ENCODE measurements at regions not wholly inside any gene's neighbourhood (a gene's known extent, or its start where the extent isn't known, plus 50 kb on each side); places are given as distances from the start of the nearest gene placed in this dataset.

DNA sequence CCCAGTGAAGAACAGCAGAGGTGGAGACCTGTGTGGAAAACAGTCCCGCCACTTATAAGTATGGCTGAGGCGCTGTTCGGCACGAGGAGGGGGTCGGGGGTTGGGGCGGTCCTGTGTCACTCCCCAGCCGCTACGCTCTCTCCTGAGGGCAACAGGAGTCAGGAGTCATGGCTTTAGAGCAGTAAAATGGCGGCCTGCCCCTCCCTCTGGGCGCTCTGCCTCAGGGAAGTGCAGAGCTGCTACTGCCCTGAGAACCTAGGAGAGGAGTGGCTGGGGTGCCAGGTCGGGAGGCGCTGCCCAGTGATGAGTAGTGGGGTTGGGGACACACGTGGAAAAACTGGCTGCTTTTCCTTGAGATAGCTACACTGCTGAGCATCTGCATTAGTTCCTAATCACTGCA lies 551.2 kb upstream of the AMOT start:
- Histone ChIP-seq H3K4me3 (ENCODE audit: low read depth, low read length) (no peak overlapping the region), H3K36me3 (ENCODE audit: control insufficient read depth in 2 of 2, insufficient read depth in 1 of 2, low read length in 2 of 2) (no peaks in the 10 kb centered on the region), H3K9me3 (ENCODE audit: control insufficient read depth, insufficient read depth, low read depth, low read length) (no peaks in the 10 kb centered on the region), H3K4me1 (ENCODE audit: control insufficient read depth, insufficient read depth, low read length) (no peaks in the 10 kb centered on the region), H3K27ac (ENCODE audit: extremely low read depth, low read depth, low read length) (no peak overlapping the region)
- ChIA-PET POLR2A (no interaction called here), CTCF (no interaction called here)
- TF ChIP-seq ZNF707 (tag by site-specific recombination; IDR thresholded peaks at IDR 0.05) = no peak
- TF ChIP-seq SP2 (tag by site-specific recombination; IDR thresholded peaks at IDR 0.05) = no peak
- TF ChIP-seq ZNF558 (tag by site-specific recombination; IDR thresholded peaks at IDR 0.05) = no peak
- no peak for TF ChIP-seq ZNF560 (tag by site-specific recombination; IDR thresholded peaks at IDR 0.05; ENCODE audit: borderline replicate concordance)
- TF ChIP-seq, protein P1, sequence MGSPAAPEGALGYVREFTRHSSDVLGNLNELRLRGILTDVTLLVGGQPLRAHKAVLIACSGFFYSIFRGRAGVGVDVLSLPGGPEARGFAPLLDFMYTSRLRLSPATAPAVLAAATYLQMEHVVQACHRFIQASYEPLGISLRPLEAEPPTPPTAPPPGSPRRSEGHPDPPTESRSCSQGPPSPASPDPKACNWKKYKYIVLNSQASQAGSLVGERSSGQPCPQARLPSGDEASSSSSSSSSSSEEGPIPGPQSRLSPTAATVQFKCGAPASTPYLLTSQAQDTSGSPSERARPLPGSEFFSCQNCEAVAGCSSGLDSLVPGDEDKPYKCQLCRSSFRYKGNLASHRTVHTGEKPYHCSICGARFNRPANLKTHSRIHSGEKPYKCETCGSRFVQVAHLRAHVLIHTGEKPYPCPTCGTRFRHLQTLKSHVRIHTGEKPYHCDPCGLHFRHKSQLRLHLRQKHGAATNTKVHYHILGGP (tag by site-specific recombination; IDR thresholded peaks at IDR 0.05) = no peak
- TF ChIP-seq ZNF600 (tag by site-specific recombination; IDR thresholded peaks at IDR 0.05) = no peak
- TF ChIP-seq ZNF354C (tag by site-specific recombination; IDR thresholded peaks at IDR 0.05; ENCODE audit: borderline replicate concordance, low read depth) = no peak
- TF ChIP-seq YY2 (tag by site-specific recombination; IDR thresholded peaks at IDR 0.05) = no peak
- no peak for TF ChIP-seq ZBTB17 (tag by site-specific recombination; IDR thresholded peaks at IDR 0.05)
- TF ChIP-seq ZNF626 (tag by site-specific recombination; IDR thresholded peaks at IDR 0.05) = no peak
- TF ChIP-seq, protein P2, sequence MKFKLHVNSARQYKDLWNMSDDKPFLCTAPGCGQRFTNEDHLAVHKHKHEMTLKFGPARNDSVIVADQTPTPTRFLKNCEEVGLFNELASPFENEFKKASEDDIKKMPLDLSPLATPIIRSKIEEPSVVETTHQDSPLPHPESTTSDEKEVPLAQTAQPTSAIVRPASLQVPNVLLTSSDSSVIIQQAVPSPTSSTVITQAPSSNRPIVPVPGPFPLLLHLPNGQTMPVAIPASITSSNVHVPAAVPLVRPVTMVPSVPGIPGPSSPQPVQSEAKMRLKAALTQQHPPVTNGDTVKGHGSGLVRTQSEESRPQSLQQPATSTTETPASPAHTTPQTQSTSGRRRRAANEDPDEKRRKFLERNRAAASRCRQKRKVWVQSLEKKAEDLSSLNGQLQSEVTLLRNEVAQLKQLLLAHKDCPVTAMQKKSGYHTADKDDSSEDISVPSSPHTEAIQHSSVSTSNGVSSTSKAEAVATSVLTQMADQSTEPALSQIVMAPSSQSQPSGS (tag by site-specific recombination; IDR thresholded peaks at IDR 0.05; ENCODE audit: low read depth) = no peak
- TF ChIP-seq ZNF776 (tag by site-specific recombination; IDR thresholded peaks at IDR 0.05; ENCODE audit: borderline replicate concordance) = no peak

DNA sequence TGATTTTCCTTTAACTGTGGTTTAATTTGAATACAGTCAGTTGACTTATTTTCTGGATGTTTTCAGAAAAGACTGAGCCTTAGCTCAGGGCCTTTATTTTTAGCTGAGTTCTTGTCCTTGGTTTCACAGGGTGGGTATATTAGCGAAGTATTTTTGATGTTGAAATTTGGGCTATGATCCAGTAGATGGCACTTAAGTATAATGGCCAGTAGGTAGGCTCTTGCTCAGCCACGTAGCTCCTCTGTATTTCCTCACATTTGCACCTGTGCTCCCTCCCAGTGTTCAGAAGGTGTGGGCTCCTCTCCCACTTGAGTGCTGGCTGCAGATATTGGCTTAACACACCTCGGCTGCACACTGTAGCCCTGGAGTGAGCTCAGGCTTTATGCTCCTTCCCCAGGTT lies 549.9 kb upstream of the AMOT start:
- Histone ChIP-seq H3K4me3 (ENCODE audit: low read depth, low read length) (no peak overlapping the region), H3K4me1 (ENCODE audit: control insufficient read depth, insufficient read depth, low read length) (no peaks in the 10 kb centered on the region), H3K9me3 (ENCODE audit: control insufficient read depth, insufficient read depth, low read depth, low read length) (no peaks in the 10 kb centered on the region), H3K27ac (ENCODE audit: extremely low read depth, low read depth, low read length) (no peak overlapping the region), H3K36me3 (ENCODE audit: control insufficient read depth in 2 of 2, insufficient read depth in 1 of 2, low read length in 2 of 2) (no peaks in the 10 kb centered on the region)
- ChIA-PET POLR2A (no interaction called here), CTCF (no interaction called here)
- no peak for TF ChIP-seq ZNF843 (tag by site-specific recombination; IDR thresholded peaks at IDR 0.05)
- TF ChIP-seq ZBTB7A (tag by site-specific recombination; IDR thresholded peaks at IDR 0.05; ENCODE audit: low read depth) = no peak
- TF ChIP-seq, protein P3, sequence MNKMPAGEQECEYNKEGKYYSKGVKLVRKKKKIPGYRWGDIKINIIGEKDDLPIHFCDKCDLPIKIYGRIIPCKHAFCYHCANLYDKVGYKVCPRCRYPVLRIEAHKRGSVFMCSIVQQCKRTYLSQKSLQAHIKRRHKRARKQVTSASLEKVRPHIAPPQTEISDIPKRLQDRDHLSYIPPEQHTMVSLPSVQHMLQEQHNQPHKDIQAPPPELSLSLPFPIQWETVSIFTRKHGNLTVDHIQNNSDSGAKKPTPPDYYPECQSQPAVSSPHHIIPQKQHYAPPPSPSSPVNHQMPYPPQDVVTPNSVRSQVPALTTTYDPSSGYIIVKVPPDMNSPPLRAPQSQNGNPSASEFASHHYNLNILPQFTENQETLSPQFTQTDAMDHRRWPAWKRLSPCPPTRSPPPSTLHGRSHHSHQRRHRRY (tag by site-specific recombination; IDR thresholded peaks at IDR 0.05) = no peak
- TF ChIP-seq ZNF157 (tag by site-specific recombination; IDR thresholded peaks at IDR 0.05) = no peak
- TF ChIP-seq ZNF600 (tag by site-specific recombination; IDR thresholded peaks at IDR 0.05) = no peak
- TF ChIP-seq ZNF596 (tag by site-specific recombination; IDR thresholded peaks at IDR 0.05) = no peak
- TF ChIP-seq ZNF266 (tag by site-specific recombination; IDR thresholded peaks at IDR 0.05; ENCODE audit: low read depth) = no peak
- TF ChIP-seq, protein P4, sequence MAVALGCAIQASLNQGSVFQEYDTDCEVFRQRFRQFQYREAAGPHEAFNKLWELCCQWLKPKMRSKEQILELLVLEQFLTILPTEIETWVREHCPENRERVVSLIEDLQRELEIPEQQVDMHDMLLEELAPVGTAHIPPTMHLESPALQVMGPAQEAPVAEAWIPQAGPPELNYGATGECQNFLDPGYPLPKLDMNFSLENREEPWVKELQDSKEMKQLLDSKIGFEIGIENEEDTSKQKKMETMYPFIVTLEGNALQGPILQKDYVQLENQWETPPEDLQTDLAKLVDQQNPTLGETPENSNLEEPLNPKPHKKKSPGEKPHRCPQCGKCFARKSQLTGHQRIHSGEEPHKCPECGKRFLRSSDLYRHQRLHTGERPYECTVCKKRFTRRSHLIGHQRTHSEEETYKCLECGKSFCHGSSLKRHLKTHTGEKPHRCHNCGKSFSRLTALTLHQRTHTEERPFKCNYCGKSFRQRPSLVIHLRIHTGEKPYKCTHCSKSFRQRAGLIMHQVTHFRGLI (tag by site-specific recombination; IDR thresholded peaks at IDR 0.05) = no peak
- TF ChIP-seq SCRT2 (tag by site-specific recombination; IDR thresholded peaks at IDR 0.05) = no peak
- TF ChIP-seq ZNF16 (tag by site-specific recombination; IDR thresholded peaks at IDR 0.05; ENCODE audit: low read depth) = no peak
- no peak for TF ChIP-seq MYNN (tag by site-specific recombination; IDR thresholded peaks at IDR 0.05; ENCODE audit: borderline replicate concordance)
- no peak for TF ChIP-seq ZNF626 (tag by site-specific recombination; IDR thresholded peaks at IDR 0.05)

All from HEK293 (cell line).